ENCODE measurements at regions not wholly inside any gene's neighbourhood (a gene's known extent, or its start where the extent isn't known, plus 50 kb on each side); places are given as distances from the start of the nearest gene placed in this dataset.

- peaks cover 18% of the 10 kb centered on the region for H3K4me1 Mint-ChIP-seq
- no peaks in the 10 kb centered on the region for H3K36me3 Mint-ChIP-seq (ENCODE audit: low read depth)
- DNase-seq (ENCODE audit: low read depth, low spot score), result no peak
- TF ChIP-seq CTCF (conservative IDR thresholded peaks at IDR 0.05), result no peak
- peak overlapping the region; percentile 37 for H3K27ac Mint-ChIP-seq (ENCODE audit: unreplicated experiment)
- H3K9me3 Mint-ChIP-seq, result peaks cover 11% of the 10 kb centered on the region
- H3K27me3 Mint-ChIP-seq (ENCODE audit: low read depth), result no peaks in the 10 kb centered on the region
- no peak overlapping the region for H3K4me3 Mint-ChIP-seq
Observed at GRCh38 chr13:33763021-33763420, 54.9 kb upstream of the RFC3 start.

GRCh38 chr13:33764716-33765115 lies 53.2 kb upstream of the RFC3 start:
- peaks cover 11% of the 10 kb centered on the region for H3K9me3 Mint-ChIP-seq
- H3K4me3 Mint-ChIP-seq, result no peak overlapping the region
- H3K27me3 Mint-ChIP-seq (ENCODE audit: low read depth), result no peaks in the 10 kb centered on the region
- DNase-seq (ENCODE audit: low read depth, low spot score), result no peak
- peaks cover 18% of the 10 kb centered on the region for H3K4me1 Mint-ChIP-seq
- no peak overlapping the region for H3K27ac Mint-ChIP-seq (ENCODE audit: unreplicated experiment)
- no peaks in the 10 kb centered on the region for H3K36me3 Mint-ChIP-seq (ENCODE audit: low read depth)
- TF ChIP-seq CTCF (conservative IDR thresholded peaks at IDR 0.05), result no peak

- Mint-ChIP-seq H3K27me3 (ENCODE audit: low read depth) (no peaks in the 10 kb centered on the region), H3K36me3 (ENCODE audit: low read depth) (no peaks in the 10 kb centered on the region), H3K27ac (ENCODE audit: unreplicated experiment) (no peak overlapping the region), H3K4me3 (no peak overlapping the region), H3K9me3 (peaks cover 10% of the 10 kb centered on the region), H3K4me1 (peaks cover 15% of the 10 kb centered on the region)
- no peak for TF ChIP-seq CTCF (conservative IDR thresholded peaks at IDR 0.05)
- no peak for DNase-seq (ENCODE audit: low read depth, low spot score)
Observed at GRCh38 chr13:33766329-33767123, 51.4 kb upstream of the RFC3 start.

- Mint-ChIP-seq H3K36me3 (ENCODE audit: low read depth) (no peaks in the 10 kb centered on the region), H3K4me1 (peaks cover 9% of the 10 kb centered on the region), H3K27ac (ENCODE audit: unreplicated experiment) (no peak overlapping the region), H3K27me3 (ENCODE audit: low read depth) (no peaks in the 10 kb centered on the region), H3K4me3 (no peak overlapping the region), H3K9me3 (peaks cover 5% of the 10 kb centered on the region)
- no peak for TF ChIP-seq CTCF (conservative IDR thresholded peaks at IDR 0.05)
- no peak for DNase-seq (ENCODE audit: low read depth, low spot score)
Observed at GRCh38 chr13:33767140-33767539, 50.8 kb upstream of the RFC3 start.

All from neural crest cell (in vitro differentiated cells).